Upper lobe of right lung (tissue), 1 donor: ENCODE measurements at regions not wholly inside any gene's neighbourhood (a gene's known extent, or its start where the extent isn't known, plus 50 kb on each side); places are given as distances from the start of the nearest gene placed in this dataset.
"Not testable (repeated sequence)": the region's sequence is repeated elsewhere in the genome, so short reads cannot be mapped to it uniquely, and the experiment has no call there.

ENCODE experiments used
- ATAC-seq: fragments of 200-7000 bp; cut with Tn5 transposase; one replicate; pipeline ENCODE4 v1.9.1; 2020; ENCODE audit warnings: mild to moderate bottlenecking, moderate library complexity
- DNase-seq: peaks from one replicate; pipeline ENCODE4 v3.0.0-alpha.2; 2020
- H3K27ac ChIP-seq: fragments of 200-600 bp; one replicate; pipeline ENCODE4 v1.8.0; 2022
- H3K27me3 ChIP-seq: fragments of 200-600 bp; one replicate; pipeline ENCODE4 v1.8.0; 2022; ENCODE audit warnings: mild to moderate bottlenecking
- H3K36me3 ChIP-seq: fragments of 200-600 bp; one replicate; pipeline ENCODE4 v1.8.0; 2022
- H3K4me1 ChIP-seq: fragments of 200-600 bp; one replicate; pipeline ENCODE4 v1.8.0; 2022
- H3K4me3 ChIP-seq: fragments of 200-600 bp; one replicate; pipeline ENCODE4 v1.8.0; 2022; ENCODE audit warnings: mild to moderate bottlenecking
- H3K9me3 ChIP-seq: fragments of 200-600 bp; one replicate; pipeline ENCODE4 v1.8.0; 2022
- intact Hi-C: fragments of 100-400 bp; cut with DNase I; formaldehyde crosslinking; loops from one replicate; pipeline ENCODE4 v1.11.0; 2022
- TF ChIP-seq, protein P1 (sequence below): fragments of 200-600 bp; IDR thresholded peaks from one replicate; pipeline ENCODE4 v1.8.0; 2022; ENCODE audit warnings: antibody characterized with exemption
- donor health status: DM: no; HTN: yes; CAD: no; lungs with severe emphysema.

DNA sequence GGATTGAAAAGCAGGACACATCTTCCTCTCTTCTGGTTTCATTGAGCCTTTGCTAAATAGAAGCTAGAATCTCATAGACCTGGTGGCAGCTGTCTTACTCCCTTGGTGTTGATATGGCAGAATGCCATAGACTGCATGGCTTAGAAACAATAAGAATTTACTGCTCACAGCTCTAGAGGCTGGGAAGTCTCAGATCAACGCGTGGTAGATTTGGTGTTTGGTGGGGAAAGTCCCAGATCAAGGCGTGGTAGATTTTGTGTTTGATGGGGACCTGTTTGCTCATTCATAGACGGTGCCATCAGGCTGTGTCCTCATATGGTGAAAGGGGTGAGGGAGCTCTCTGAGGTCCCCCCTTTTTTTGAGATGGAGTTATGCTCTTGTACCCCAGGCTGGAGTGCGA is 57.6 kb upstream of the PPP2R3B start:
- H3K4me1 ChIP-seq: no peaks in the 10 kb centered on the region
- DNase-seq (no peak), ATAC-seq (no peak)
- no peaks in the 10 kb centered on the region for H3K27me3 ChIP-seq
- H3K9me3 ChIP-seq: no peaks in the 10 kb centered on the region
- H3K27ac ChIP-seq: no peak overlapping the region
- no peak overlapping the region for H3K4me3 ChIP-seq
- intact Hi-C loops: no loop called here
- H3K36me3 ChIP-seq: no peaks in the 10 kb centered on the region
- TF ChIP-seq, protein P1, sequence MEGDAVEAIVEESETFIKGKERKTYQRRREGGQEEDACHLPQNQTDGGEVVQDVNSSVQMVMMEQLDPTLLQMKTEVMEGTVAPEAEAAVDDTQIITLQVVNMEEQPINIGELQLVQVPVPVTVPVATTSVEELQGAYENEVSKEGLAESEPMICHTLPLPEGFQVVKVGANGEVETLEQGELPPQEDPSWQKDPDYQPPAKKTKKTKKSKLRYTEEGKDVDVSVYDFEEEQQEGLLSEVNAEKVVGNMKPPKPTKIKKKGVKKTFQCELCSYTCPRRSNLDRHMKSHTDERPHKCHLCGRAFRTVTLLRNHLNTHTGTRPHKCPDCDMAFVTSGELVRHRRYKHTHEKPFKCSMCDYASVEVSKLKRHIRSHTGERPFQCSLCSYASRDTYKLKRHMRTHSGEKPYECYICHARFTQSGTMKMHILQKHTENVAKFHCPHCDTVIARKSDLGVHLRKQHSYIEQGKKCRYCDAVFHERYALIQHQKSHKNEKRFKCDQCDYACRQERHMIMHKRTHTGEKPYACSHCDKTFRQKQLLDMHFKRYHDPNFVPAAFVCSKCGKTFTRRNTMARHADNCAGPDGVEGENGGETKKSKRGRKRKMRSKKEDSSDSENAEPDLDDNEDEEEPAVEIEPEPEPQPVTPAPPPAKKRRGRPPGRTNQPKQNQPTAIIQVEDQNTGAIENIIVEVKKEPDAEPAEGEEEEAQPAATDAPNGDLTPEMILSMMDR: no peak

DNA sequence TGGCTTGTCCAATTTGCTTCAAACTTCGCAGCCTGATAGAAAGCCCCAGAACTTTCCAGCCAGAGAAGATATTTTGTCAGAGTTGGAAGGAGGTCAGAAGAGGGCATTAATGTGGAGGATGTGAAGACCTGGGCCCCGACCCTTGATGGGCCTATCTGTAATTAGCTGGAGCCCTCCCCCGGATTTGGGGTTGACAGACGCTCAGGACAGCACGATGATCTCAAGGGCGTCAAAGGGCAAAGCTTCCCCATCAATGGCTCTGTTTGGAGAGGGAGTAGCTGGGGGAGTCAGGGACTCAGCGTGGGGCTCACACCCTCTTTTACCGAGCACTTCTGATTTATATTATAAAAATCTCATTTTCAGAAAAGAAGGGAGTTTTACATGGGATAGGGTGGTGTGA is 59.0 kb upstream of the PPP2R3B start:
- intact Hi-C loops: no loop called here
- Histone ChIP-seq H3K4me3 (no peak overlapping the region), H3K27ac (no peak overlapping the region), H3K9me3 (no peaks in the 10 kb centered on the region), H3K36me3 (no peaks in the 10 kb centered on the region), H3K4me1 (no peaks in the 10 kb centered on the region), H3K27me3 (no peaks in the 10 kb centered on the region)
- ATAC-seq: no peak
- TF ChIP-seq, protein P1: no peak
- DNase-seq: no peak

DNA sequence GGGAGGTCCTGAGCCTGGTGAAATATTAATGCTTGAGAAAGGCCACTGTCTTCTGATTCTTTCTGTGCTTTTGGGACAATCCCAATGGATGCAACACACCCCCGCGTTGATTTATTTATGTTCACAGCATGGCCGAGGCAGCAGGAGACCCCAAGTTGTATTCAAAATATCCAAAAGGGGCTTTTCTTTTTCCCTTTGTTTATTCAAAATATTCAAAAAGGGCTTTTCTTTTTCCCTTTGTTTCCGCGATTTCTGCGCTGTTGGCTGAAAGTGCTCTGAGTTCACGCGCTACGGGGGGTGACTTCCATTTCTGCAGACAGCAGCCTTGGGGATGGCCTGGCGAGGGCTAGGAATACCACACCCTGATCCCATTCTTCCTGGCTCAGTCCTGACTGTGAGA is 59.5 kb upstream of the PPP2R3B start:
- Histone ChIP-seq H3K27me3 (no peaks in the 10 kb centered on the region), H3K4me3 (no peak overlapping the region), H3K9me3 (no peaks in the 10 kb centered on the region), H3K4me1 (no peaks in the 10 kb centered on the region), H3K36me3 (no peaks in the 10 kb centered on the region), H3K27ac (no peak overlapping the region)
- ATAC-seq (no peak), DNase-seq (peak; percentile 12)
- TF ChIP-seq, protein P1: no peak
- intact Hi-C loops: no loop called here

DNA sequence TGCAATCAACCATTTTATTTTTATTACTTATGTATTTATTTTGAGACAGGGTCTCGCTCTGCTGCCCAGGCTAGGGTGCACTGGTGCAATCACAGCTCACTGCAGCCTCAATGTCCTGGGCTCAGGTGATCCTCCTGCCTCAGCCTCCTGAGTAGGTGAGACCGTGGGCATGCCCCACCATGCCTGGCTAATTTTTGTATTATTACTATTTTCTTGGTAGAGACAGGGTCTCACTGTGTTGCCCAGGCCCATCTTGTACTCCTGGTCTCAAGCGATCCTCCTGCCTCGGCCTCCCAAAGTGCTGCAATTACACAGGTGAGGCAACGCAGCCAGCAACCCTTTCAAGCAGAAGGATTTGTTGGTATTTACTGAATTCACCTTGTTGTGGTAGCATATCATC is 60.3 kb upstream of the PPP2R3B start:
- DNase-seq: peak; percentile 21

DNA sequence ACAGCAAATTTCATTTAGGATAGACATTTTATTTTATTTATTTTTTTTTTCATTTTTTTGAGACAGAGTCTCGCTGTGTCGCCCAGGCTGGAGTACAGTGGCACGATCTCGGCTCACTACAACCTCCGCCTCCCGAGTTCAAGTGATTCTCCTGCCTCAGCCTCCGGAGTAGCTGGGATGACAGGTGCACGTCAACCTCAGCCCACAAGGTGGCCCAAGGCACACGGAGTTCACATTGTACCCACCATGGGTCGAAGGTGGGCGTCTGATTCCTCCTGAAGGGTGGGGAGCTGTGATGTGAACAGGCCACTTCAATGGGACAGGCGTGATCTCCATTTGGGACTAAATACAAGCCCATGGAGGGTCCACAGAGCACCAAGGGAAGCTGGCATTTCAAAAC is 65.0 kb upstream of the PPP2R3B start:
- H3K36me3 ChIP-seq, H3K4me3 ChIP-seq, DNase-seq, H3K27me3 ChIP-seq, H3K9me3 ChIP-seq, intact Hi-C loops, H3K4me1 ChIP-seq, H3K27ac ChIP-seq, ATAC-seq: not testable (repeated sequence)

More for the DNA sequence above, 60.3 kb upstream of the PPP2R3B start:
- TF ChIP-seq, protein P1: no peak
- H3K9me3 ChIP-seq: no peaks in the 10 kb centered on the region
- no peak overlapping the region for H3K27ac ChIP-seq
- no peaks in the 10 kb centered on the region for H3K27me3 ChIP-seq
- H3K36me3 ChIP-seq: no peaks in the 10 kb centered on the region
- intact Hi-C loops: no loop called here
- H3K4me1 ChIP-seq: no peaks in the 10 kb centered on the region
- no peak overlapping the region for H3K4me3 ChIP-seq
- no peak for ATAC-seq

DNA sequence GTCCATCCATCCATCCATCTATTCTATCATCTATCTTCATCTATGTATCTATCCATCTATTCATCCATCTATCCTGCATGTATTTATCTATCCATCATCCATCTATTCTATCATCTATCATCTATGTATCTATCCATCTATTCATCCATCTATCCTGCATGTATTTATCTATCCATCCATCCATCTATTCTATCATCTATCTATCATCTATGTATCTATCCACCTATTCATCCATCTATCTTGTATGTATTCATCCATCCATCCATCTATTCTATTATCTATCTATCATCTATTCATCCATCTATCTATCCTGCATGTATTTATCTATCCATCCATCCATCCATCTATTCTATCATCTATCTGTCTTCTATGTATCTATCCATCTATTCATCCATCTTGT is 65.9 kb upstream of the PPP2R3B start:
- Histone ChIP-seq H3K4me1 (no peaks in the 10 kb centered on the region), H3K36me3 (no peaks in the 10 kb centered on the region), H3K4me3 (no peak overlapping the region), H3K27ac (no peak overlapping the region), H3K27me3 (no peaks in the 10 kb centered on the region), H3K9me3 (no peaks in the 10 kb centered on the region)
- TF ChIP-seq, protein P1: no peak
- DNase-seq: no peak
- intact Hi-C loops: no loop called here
- ATAC-seq: no peak

DNA sequence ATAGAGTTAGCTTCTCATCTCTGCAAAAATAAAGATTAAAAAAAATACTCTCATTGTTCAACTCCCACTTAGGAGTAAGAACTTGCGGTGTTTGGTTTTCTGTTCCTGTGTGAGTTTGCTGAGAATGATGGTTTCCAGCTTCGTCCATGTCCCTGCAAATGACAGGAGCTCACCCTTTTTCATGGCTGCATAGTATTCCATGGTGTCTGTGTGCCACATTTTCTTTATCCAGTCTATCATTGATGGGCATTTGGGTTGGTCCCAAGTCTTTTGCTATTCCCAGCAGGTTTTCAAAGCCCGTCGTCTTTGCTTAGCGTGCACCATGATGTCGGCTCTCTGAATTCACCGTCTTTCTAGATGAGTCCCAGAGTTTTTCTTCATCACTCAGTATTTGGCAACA is 67.8 kb upstream of the PPP2R3B start:
- H3K4me1 ChIP-seq, H3K27ac ChIP-seq, H3K4me3 ChIP-seq, H3K9me3 ChIP-seq, intact Hi-C loops, H3K27me3 ChIP-seq, DNase-seq, H3K36me3 ChIP-seq, ATAC-seq: not testable (repeated sequence)
